CD4-positive, alpha-beta T cell (primary cell): ENCODE measurements at regions not wholly inside any gene's neighbourhood (a gene's known extent, or its start where the extent isn't known, plus 50 kb on each side); places are given as distances from the start of the nearest gene placed in this dataset.

ENCODE experiments used
- ATAC-seq: fragments of 200-7000 bp; cut with Tn5 transposase; one replicate; pipeline ENCODE4 v1.10.0; 2022; ENCODE audit warnings: mild to moderate bottlenecking; ENCODE audit not compliant: poor library complexity
- CTCF ChIA-PET: fragments of 350-600 bp; sonication (Branson Sonifier 250); formaldehyde crosslinking; loops from one replicate; lab custom pipeline; 2021; ENCODE audit warnings: antibody characterized with exemption, inconsistent platforms; lab: Charles Lee
- POLR2A ChIA-PET: fragments of 350-600 bp; sonication (Branson Sonifier 250); formaldehyde crosslinking; loops from one replicate; lab custom pipeline; 2021; ENCODE audit warnings: antibody characterized with exemption, inconsistent platforms; lab: Charles Lee
- DNase-seq, 14 experiments: peaks; one replicate each; pipeline ENCODE4 v3.0.0-alpha.2; 2013 to 2020; ENCODE audit warnings: mixed read lengths in 2 of 14
- H3K27ac ChIP-seq, 2 donors: one replicate each; pipeline versions ENCODE4 v1.5.1 to v1.7.0; 2013; ENCODE audit warnings: low read length in 2 of 2, low read depth in 1 of 2, mild to moderate bottlenecking in 1 of 2
- H3K27me3 ChIP-seq, 2 experiments: 1 replicate in 1 of 2; 2 replicates in 1 of 2; pipeline versions ENCODE4 v1.6.1 to v1.7.0; 2013; ENCODE audit warnings: low read length in 2 of 2, control low read depth in 1 of 2, mild to moderate bottlenecking in 1 of 2, moderate library complexity in 1 of 2; ENCODE audit not compliant: insufficient read depth in 2 of 2, control insufficient read depth in 1 of 2
- H3K36me3 ChIP-seq: one replicate; pipeline ENCODE4 v1.6.1; 2013; ENCODE audit warnings: low read length, control low read depth; ENCODE audit not compliant: insufficient read depth
- H3K4me1 ChIP-seq: one replicate; pipeline ENCODE4 v1.6.1; 2013; ENCODE audit warnings: low read length, control low read depth; ENCODE audit not compliant: insufficient read depth
- H3K4me3 ChIP-seq: one replicate; pipeline ENCODE4 v1.5.1; 2013; ENCODE audit warnings: mild to moderate bottlenecking, low read length, moderate library complexity
- H3K9me3 ChIP-seq, 2 experiments: 1 replicate in 1 of 2; 2 replicates in 1 of 2; pipeline versions ENCODE4 v1.6.1 to v1.7.0; 2013; ENCODE audit warnings: low read length in 2 of 2, mild to moderate bottlenecking in 2 of 2, control low read depth in 1 of 2, moderate library complexity in 1 of 2; ENCODE audit not compliant: control insufficient read depth in 1 of 2, insufficient read depth in 1 of 2
- H3K27ac Mint-ChIP-seq: one replicate; pipeline ENCODE4 v1.8.0; 2020; ENCODE audit warnings: mixed read lengths
- H3K27me3 Mint-ChIP-seq: one replicate; pipeline ENCODE4 v1.8.0; 2021; ENCODE audit warnings: mixed read lengths
- H3K36me3 Mint-ChIP-seq: one replicate; pipeline ENCODE4 v1.8.0; 2021; ENCODE audit warnings: low read depth, mixed read lengths
- H3K4me1 Mint-ChIP-seq: one replicate; pipeline ENCODE4 v1.8.0; 2021; ENCODE audit warnings: low read depth, mixed read lengths
- H3K4me3 Mint-ChIP-seq: one replicate; pipeline ENCODE4 v1.8.0; 2020; ENCODE audit warnings: mild to moderate bottlenecking, mixed read lengths
- H3K9me3 Mint-ChIP-seq: one replicate; pipeline ENCODE4 v1.8.0; 2020; ENCODE audit warnings: mixed read lengths
- intact Hi-C, 2 experiments: fragments of 100-400 bp; cut with DNase I in 1 of 2; cut with micrococcal nuclease in 1 of 2; formaldehyde crosslinking; loops; one replicate each; pipeline versions ENCODE4 v1.15.1 to v1.9.0; 2023 to 2025; cut with DNase I, micrococcal nuclease
- TF ChIP-seq, protein P1 (sequence below): fragments of 200-600 bp; IDR thresholded peaks from one replicate; pipeline ENCODE4 v1.8.0; 2022; ENCODE audit warnings: antibody characterized with exemption, mild to moderate bottlenecking

DNA sequence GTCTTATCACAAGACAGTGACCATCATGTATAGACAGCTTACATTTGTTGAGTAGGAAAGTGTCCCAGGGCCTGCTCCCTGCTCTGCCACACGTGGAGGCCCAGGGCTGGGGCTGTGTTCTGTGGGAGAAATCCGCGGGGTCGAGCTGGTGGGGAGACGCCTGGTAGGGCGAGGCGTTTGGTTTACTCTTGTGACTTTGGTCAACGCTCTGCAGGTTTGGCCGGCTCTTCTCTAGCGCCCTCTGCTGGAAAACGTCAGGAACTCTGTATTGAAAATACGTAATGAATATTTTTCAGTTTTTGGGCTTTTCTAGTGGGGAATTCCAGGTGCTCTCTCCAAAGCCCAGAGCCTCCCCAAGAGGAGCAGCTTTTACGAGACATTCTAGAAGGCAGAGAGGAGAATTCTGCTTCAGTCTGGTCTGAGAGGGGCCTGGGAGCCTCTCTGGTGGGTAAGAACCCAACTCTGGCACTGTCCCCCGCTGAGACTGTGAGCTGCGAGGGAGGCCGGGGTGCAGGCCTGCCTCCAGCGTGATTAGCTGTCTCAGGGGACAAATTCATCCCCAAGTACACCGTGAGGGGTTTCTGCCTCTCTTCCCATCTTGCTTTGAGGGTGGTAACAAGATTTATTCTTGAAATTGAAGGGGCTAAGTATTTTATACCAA is 112.6 kb upstream of the RALGAPA2 start:
- H3K9me3 Mint-ChIP-seq, result no peaks in the 10 kb centered on the region
- intact Hi-C loops, result loop anchor here (1.0 to 5.0 kb wide), 3 partner anchors 160 to 743 kb away; no protein-coding TSS in a partner anchor
- H3K4me3 Mint-ChIP-seq, result no peak overlapping the region
- H3K36me3 ChIP-seq, result no peaks in the 10 kb centered on the region
- peaks cover 4% of the 10 kb centered on the region for H3K4me1 ChIP-seq
- H3K27ac ChIP-seq, result no peak overlapping the region
- H3K27me3 ChIP-seq, result peaks cover 2 to 5% of the 10 kb centered on the region in 2 experiments
- H3K27ac Mint-ChIP-seq, result no peak overlapping the region
- no peak overlapping the region for H3K4me3 ChIP-seq
- TF ChIP-seq, protein P1, sequence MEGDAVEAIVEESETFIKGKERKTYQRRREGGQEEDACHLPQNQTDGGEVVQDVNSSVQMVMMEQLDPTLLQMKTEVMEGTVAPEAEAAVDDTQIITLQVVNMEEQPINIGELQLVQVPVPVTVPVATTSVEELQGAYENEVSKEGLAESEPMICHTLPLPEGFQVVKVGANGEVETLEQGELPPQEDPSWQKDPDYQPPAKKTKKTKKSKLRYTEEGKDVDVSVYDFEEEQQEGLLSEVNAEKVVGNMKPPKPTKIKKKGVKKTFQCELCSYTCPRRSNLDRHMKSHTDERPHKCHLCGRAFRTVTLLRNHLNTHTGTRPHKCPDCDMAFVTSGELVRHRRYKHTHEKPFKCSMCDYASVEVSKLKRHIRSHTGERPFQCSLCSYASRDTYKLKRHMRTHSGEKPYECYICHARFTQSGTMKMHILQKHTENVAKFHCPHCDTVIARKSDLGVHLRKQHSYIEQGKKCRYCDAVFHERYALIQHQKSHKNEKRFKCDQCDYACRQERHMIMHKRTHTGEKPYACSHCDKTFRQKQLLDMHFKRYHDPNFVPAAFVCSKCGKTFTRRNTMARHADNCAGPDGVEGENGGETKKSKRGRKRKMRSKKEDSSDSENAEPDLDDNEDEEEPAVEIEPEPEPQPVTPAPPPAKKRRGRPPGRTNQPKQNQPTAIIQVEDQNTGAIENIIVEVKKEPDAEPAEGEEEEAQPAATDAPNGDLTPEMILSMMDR, result peak; percentile 67
- ChIA-PET CTCF (interaction anchor here (1.3 kb wide), 1 partner anchor 59 kb away, joined by 4 read pairs; no protein-coding TSS in a partner anchor), POLR2A (no interaction called here)
- DNase-seq, result peak in 13 of 14 experiments; percentile 10 to 72 (median 29)
- H3K36me3 Mint-ChIP-seq, result no peaks in the 10 kb centered on the region
- H3K9me3 ChIP-seq, result peaks cover 0 to 4% of the 10 kb centered on the region in 2 experiments
- no peaks in the 10 kb centered on the region for H3K4me1 Mint-ChIP-seq
- H3K27me3 Mint-ChIP-seq, result peaks cover 47% of the 10 kb centered on the region
- no peak for ATAC-seq

DNA sequence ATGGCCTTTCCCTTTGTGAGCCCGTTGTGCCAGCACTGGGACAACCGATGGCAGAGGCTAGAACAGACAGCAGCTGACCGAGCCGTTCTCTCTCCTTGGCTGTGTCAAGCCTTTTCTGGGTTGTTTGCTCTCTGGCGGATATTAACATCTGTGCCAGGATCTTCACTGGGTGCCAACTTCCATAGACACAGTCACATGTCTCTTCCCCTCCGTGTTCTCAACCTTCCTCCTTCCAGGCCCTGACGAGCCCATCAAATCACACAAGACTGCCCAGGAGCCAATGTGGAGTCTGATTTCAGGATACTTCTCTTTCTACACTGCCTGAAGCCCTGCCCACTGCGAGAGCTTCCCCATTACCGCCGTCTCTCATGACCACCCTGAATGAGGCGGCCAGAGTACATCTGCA is 111.0 kb upstream of the RALGAPA2 start:
- ChIA-PET POLR2A (no interaction called here), CTCF (no interaction called here)
- Mint-ChIP-seq H3K27me3 (peaks cover 47% of the 10 kb centered on the region), H3K36me3 (no peaks in the 10 kb centered on the region), H3K4me3 (no peak overlapping the region), H3K9me3 (no peaks in the 10 kb centered on the region), H3K4me1 (no peaks in the 10 kb centered on the region), H3K27ac (no peak overlapping the region)
- Histone ChIP-seq H3K27me3 (peaks cover 2 to 5% of the 10 kb centered on the region in 2 experiments), H3K9me3 (no peaks in the 10 kb centered on the region), H3K27ac (no peak overlapping the region), H3K36me3 (no peaks in the 10 kb centered on the region), H3K4me3 (no peak overlapping the region), H3K4me1 (peaks cover 4% of the 10 kb centered on the region)
- no peak for ATAC-seq
- intact Hi-C loops, result no loop called here
- peak in 3 of 14 experiments; percentile 1 to 21 (median 15) for DNase-seq
- TF ChIP-seq, protein P1, result no peak

DNA sequence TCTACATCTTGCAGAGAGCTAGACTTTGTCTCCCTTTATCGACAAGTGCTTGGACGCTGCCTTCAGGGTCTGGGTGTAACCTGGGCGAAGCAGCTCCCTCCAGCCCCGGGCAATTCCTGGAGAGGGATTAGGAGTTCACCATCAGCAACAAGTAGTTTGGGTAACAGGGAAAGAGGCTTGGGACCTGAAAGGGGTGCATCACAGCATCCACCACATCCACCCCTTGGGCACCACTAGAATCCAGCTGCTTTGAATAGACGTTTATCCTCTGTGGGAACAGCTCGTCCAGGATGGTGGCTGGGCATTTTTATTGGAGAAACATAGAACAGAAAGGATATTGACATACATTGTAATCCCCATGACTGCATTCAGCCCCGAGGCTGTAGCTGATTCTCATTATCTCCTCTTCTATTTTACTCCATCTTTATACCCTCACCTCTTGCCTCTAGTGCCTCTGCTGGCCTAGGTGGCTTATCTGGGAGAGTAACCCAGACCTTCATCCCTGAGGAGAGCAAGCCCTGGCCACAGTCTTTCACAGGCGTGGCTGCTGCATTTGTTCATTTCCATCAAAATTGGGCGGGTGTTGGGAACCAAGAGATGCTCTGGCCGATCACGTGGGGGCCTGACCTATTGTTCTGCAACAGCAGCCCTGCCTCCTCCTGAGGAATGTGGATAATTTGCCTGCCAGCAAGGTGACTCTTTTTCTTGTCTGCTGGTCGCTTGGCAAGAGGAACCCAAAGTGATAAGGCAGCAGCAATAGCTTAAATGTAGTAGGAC is 109.2 kb upstream of the RALGAPA2 start:
- Histone ChIP-seq H3K4me3 (no peak overlapping the region), H3K36me3 (no peaks in the 10 kb centered on the region), H3K9me3 (no peaks in the 10 kb centered on the region), H3K27ac (no peak overlapping the region), H3K27me3 (peaks cover 2 to 5% of the 10 kb centered on the region in 2 experiments), H3K4me1 (peaks cover 4% of the 10 kb centered on the region)
- ChIA-PET POLR2A (no interaction called here), CTCF (interaction anchor here (1.3 kb wide), 1 partner anchor 39 kb away, joined by 4 read pairs; no protein-coding TSS in a partner anchor)
- intact Hi-C loops, result no loop called here
- peaks cover 38% of the 10 kb centered on the region for H3K27me3 Mint-ChIP-seq
- TF ChIP-seq, protein P1, result no peak
- H3K36me3 Mint-ChIP-seq, result no peaks in the 10 kb centered on the region
- no peak overlapping the region for H3K4me3 Mint-ChIP-seq
- no peak overlapping the region for H3K27ac Mint-ChIP-seq
- DNase-seq (no peak), ATAC-seq (no peak)
- no peaks in the 10 kb centered on the region for H3K9me3 Mint-ChIP-seq
- no peaks in the 10 kb centered on the region for H3K4me1 Mint-ChIP-seq
